ENCODE measurements at regions not wholly inside any gene's neighbourhood (a gene's known extent, or its start where the extent isn't known, plus 50 kb on each side); places are given as distances from the start of the nearest gene placed in this dataset.
A peak's percentile ranks its signal among the peaks of the same experiment; 100 is the strongest.

DNA sequence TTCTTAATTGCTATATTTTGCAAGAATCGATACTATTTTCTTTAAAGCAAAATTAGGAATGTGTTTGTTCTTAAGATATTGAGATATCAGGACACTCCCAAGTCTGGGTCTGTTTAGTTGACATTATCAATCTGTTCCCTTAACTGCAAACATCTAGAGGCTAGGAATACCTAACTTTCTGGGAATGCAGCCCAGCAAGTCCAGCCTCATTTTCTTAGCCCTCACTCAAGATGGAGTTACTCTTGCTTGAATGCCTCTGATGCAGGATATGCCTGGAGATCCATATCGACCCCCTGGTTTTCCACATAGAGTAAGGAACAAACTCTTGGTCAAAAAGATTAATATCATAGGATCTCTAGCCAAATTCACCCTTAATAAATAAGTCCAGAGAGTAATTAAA, 305.3 kb upstream of the COBL start:
- Mint-ChIP-seq H3K4me3 (ENCODE audit: unreplicated experiment) (no peak overlapping the region), H3K27ac (ENCODE audit: unreplicated experiment) (no peak overlapping the region), H3K9me3 (ENCODE audit: unreplicated experiment) (peaks cover 6% of the 10 kb centered on the region), H3K4me1 (ENCODE audit: low read depth, unreplicated experiment) (peaks cover 7% of the 10 kb centered on the region), H3K36me3 (ENCODE audit: unreplicated experiment) (peaks cover 11% of the 10 kb centered on the region), H3K27me3 (ENCODE audit: unreplicated experiment) (peaks cover 8% of the 10 kb centered on the region)
- TF ChIP-seq, protein P1, sequence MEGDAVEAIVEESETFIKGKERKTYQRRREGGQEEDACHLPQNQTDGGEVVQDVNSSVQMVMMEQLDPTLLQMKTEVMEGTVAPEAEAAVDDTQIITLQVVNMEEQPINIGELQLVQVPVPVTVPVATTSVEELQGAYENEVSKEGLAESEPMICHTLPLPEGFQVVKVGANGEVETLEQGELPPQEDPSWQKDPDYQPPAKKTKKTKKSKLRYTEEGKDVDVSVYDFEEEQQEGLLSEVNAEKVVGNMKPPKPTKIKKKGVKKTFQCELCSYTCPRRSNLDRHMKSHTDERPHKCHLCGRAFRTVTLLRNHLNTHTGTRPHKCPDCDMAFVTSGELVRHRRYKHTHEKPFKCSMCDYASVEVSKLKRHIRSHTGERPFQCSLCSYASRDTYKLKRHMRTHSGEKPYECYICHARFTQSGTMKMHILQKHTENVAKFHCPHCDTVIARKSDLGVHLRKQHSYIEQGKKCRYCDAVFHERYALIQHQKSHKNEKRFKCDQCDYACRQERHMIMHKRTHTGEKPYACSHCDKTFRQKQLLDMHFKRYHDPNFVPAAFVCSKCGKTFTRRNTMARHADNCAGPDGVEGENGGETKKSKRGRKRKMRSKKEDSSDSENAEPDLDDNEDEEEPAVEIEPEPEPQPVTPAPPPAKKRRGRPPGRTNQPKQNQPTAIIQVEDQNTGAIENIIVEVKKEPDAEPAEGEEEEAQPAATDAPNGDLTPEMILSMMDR (IDR thresholded peaks at IDR 0.05; ENCODE audit: partially characterized antibody, unreplicated experiment), result no peak
- no peak for DNase-seq

DNA sequence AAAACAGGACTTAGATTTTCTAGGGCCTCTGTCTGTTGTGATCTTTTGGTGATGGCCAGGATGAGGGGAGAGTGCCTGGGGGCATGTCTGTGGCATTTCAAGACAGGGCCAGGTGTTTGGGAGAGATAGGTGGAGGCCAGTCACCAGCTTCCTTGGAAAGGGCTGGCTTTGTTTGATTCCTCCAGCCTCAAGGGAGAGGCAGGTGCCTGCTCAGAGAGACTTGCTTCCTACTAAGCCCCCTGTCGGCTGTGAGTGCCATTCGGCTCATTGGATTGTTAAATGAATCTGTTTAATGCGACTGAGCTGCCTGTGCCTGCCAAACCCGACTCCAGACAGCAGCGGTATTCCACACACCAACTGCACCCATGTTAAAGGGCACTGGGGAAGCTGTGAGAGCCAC, 304.1 kb upstream of the COBL start:
- Mint-ChIP-seq H3K4me1 (ENCODE audit: low read depth, unreplicated experiment) (peaks cover 4% of the 10 kb centered on the region), H3K27ac (ENCODE audit: unreplicated experiment) (peak overlapping the region; percentile 48), H3K9me3 (ENCODE audit: unreplicated experiment) (peaks cover 7% of the 10 kb centered on the region), H3K36me3 (ENCODE audit: unreplicated experiment) (peaks cover 11% of the 10 kb centered on the region), H3K27me3 (ENCODE audit: unreplicated experiment) (peaks cover 9% of the 10 kb centered on the region), H3K4me3 (ENCODE audit: unreplicated experiment) (no peak overlapping the region)
- no peak for DNase-seq
- TF ChIP-seq, protein P1 (IDR thresholded peaks at IDR 0.05; ENCODE audit: partially characterized antibody, unreplicated experiment), result no peak

DNA sequence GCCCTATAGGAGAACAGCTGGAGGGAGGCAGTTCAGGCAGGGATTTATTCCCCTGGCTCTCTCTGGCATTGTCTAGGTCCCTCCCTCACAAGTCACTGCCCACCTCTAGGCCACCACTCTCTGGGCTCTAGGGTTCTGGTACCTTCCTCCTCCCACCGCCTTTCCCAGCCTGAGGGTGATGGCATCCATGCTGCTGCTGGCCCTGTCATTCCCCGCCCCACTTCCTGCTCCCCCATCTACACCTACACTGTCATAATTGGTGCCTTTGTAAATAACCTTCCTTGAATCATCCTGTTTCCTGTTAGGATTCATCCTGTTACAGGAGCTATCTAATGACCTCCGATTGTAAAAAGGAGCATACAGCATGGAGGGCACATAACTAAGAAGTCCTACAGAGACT, 303.3 kb upstream of the COBL start:
- Mint-ChIP-seq H3K27ac (ENCODE audit: unreplicated experiment) (no peak overlapping the region), H3K27me3 (ENCODE audit: unreplicated experiment) (peaks cover 10% of the 10 kb centered on the region), H3K4me1 (ENCODE audit: low read depth, unreplicated experiment) (peaks cover 4% of the 10 kb centered on the region), H3K9me3 (ENCODE audit: unreplicated experiment) (peaks cover 8% of the 10 kb centered on the region), H3K36me3 (ENCODE audit: unreplicated experiment) (peaks cover 11% of the 10 kb centered on the region), H3K4me3 (ENCODE audit: unreplicated experiment) (no peak overlapping the region)
- no peak for DNase-seq
- TF ChIP-seq, protein P1 (IDR thresholded peaks at IDR 0.05; ENCODE audit: partially characterized antibody, unreplicated experiment), result no peak

DNA sequence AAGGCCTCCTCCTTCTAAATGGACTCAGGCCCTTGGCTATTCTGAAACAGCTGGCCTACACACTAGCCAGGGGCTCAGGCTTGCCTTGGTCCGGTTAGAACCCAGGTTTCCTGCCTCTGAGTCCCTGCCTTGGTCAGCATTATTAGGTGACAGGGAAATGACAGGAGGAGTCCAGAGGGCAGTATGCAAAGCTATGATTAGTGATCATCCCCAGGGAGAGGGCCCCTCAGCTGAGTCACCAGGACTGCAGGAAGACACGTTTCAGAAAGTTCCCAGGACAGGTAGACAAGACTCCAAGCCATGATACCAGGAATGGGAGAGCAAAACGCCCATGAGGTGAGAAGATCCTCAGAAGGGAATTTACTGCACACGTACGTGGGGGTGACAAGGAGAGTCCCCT, 301.1 kb upstream of the COBL start:
- TF ChIP-seq, protein P1 (IDR thresholded peaks at IDR 0.05; ENCODE audit: partially characterized antibody, unreplicated experiment), result no peak
- Mint-ChIP-seq H3K4me1 (ENCODE audit: low read depth, unreplicated experiment) (peaks cover 4% of the 10 kb centered on the region), H3K9me3 (ENCODE audit: unreplicated experiment) (peaks cover 2% of the 10 kb centered on the region)

DNA sequence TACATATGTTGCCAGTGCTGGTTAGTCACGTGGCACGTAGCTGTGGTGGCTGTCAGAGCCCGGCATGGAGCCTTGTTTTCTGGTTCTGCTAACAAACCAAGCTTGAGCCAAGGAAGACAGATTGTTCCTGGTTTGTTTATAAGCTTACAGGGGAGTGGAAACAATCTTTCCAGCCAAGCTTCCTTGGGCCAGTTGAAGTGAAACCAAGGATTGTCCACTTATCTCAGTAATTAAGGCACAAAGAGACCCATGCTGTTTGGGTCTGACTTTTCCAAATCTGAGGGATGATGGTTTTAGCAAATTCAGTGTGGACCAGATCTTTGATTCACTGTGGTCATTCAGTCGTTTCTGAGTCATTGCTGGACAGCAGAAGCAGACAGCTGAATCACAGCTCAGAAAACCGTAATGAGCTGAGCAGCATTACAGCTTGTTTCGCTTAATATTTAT, 297.3 kb upstream of the COBL start:
- H3K4me1 Mint-ChIP-seq (ENCODE audit: low read depth, unreplicated experiment), result peaks cover 2% of the 10 kb centered on the region
- H3K27me3 Mint-ChIP-seq (ENCODE audit: unreplicated experiment), result peaks cover 5% of the 10 kb centered on the region
- DNase-seq, result no peak
- H3K27ac Mint-ChIP-seq (ENCODE audit: unreplicated experiment), result no peak overlapping the region
- no peaks in the 10 kb centered on the region for H3K36me3 Mint-ChIP-seq (ENCODE audit: unreplicated experiment)
- TF ChIP-seq, protein P1 (IDR thresholded peaks at IDR 0.05; ENCODE audit: partially characterized antibody, unreplicated experiment), result no peak
- peaks cover 4% of the 10 kb centered on the region for H3K9me3 Mint-ChIP-seq (ENCODE audit: unreplicated experiment)
- H3K4me3 Mint-ChIP-seq (ENCODE audit: unreplicated experiment), result no peak overlapping the region

More for the DNA sequence above, 301.1 kb upstream of the COBL start:
- Mint-ChIP-seq H3K27ac (ENCODE audit: unreplicated experiment) (no peak overlapping the region), H3K4me3 (ENCODE audit: unreplicated experiment) (no peak overlapping the region), H3K36me3 (ENCODE audit: unreplicated experiment) (no peaks in the 10 kb centered on the region), H3K27me3 (ENCODE audit: unreplicated experiment) (peaks cover 7% of the 10 kb centered on the region)
- no peak for DNase-seq
